PC-3 (cell line): ENCODE measurements at regions not wholly inside any gene's neighbourhood (a gene's known extent, or its start where the extent isn't known, plus 50 kb on each side); places are given as distances from the start of the nearest gene placed in this dataset.

Experiments used
- ATAC-seq: fragments of 200-7000 bp; cut with Tn5 transposase; 2 replicates; pipeline ENCODE4 v1.9.1; 2020; ENCODE audit warnings: mild to moderate bottlenecking, moderate library complexity
- BruUV-seq: library from RNA; stranded (reverse); fragments of 400-500 nt; replicated peaks from 2 replicates; lab custom pipeline; 2021; lab: Mats Ljungman, UMichigan
- CTCF ChIA-PET: fragments of 300-600 bp; sonication (Branson Sonifier 250); formaldehyde crosslinking; loops from one replicate; lab custom pipeline; 2022; ENCODE audit warnings: antibody characterized with exemption; lab: Charles Lee
- POLR2A ChIA-PET: fragments of 300-600 bp; sonication (Branson Sonifier 250); formaldehyde crosslinking; loops from one replicate; lab custom pipeline; 2022; ENCODE audit warnings: antibody characterized with exemption; ENCODE audit not compliant: unreplicated experiment; lab: Charles Lee
- DNase-seq: peaks from one replicate; pipeline ENCODE4 v3.0.0-alpha.2; 2015
- H2AFZ ChIP-seq: fragments of 300-600 bp; sonication (generic); 2 replicates; pipeline ENCODE4 v1.6.0; 2016; ENCODE audit warnings: antibody characterized with exemption, low read length
- H3F3A ChIP-seq: fragments of 300-600 bp; sonication (generic); one replicate; pipeline ENCODE4 v1.6.0; 2017; ENCODE audit warnings: antibody characterized with exemption, low read length, control low read depth, mild to moderate bottlenecking; ENCODE audit not compliant: unreplicated experiment
- H3K27ac ChIP-seq: fragments of 300-600 bp; sonication (generic); 2 replicates; pipeline ENCODE4 v1.5.1; 2016; ENCODE audit warnings: mild to moderate bottlenecking, low read length
- H3K27me3 ChIP-seq: fragments of 300-600 bp; sonication (generic); 2 replicates; pipeline ENCODE4 v1.6.1; 2016; ENCODE audit warnings: low read length, mixed read lengths
- H3K36me3 ChIP-seq: fragments of 300-600 bp; sonication (generic); 2 replicates; pipeline ENCODE4 v1.6.1; 2016; ENCODE audit warnings: low read depth, mixed run types, low read length, mixed read lengths
- H3K4me1 ChIP-seq: fragments of 300-600 bp; sonication (generic); 2 replicates; pipeline ENCODE4 v1.5.1; 2016; ENCODE audit warnings: low read length; ENCODE audit not compliant: insufficient read depth
- H3K4me2 ChIP-seq: fragments of 300-600 bp; sonication (generic); 2 replicates; pipeline ENCODE4 v1.6.0; 2016; ENCODE audit warnings: low read length
- H3K4me3 ChIP-seq: fragments of 300-600 bp; sonication (generic); 2 replicates; pipeline ENCODE4 v1.5.1; 2016; ENCODE audit warnings: mild to moderate bottlenecking, low read length, mixed read lengths
- H3K79me2 ChIP-seq: fragments of 300-600 bp; sonication (generic); 2 replicates; pipeline ENCODE4 v1.6.1; 2017; ENCODE audit warnings: low read length, mixed read lengths
- H3K9ac ChIP-seq: fragments of 300-600 bp; sonication (generic); 2 replicates; pipeline ENCODE4 v1.6.0; 2016; ENCODE audit warnings: mild to moderate bottlenecking, low read length
- H3K9me2 ChIP-seq: fragments of 300-600 bp; sonication (generic); replicated peaks from 2 replicates; pipeline ENCODE4 v1.6.1; 2016; ENCODE audit warnings: mixed run types, low read length, mixed read lengths
- H3K9me3 ChIP-seq: fragments of 300-600 bp; sonication (generic); 2 replicates; pipeline ENCODE4 v1.6.1; 2016; ENCODE audit warnings: low read length, mixed read lengths
- H4K20me1 ChIP-seq: fragments of 300-600 bp; sonication (generic); 2 replicates; pipeline ENCODE4 v1.6.1; 2016; ENCODE audit warnings: low read length, mixed read lengths
- EZH2 ChIP-seq: fragments of 300-600 bp; sonication (generic); IDR thresholded peaks from one replicate; pipeline ENCODE4 v1.6.1; 2017; ENCODE audit warnings: antibody characterized with exemption, mild to moderate bottlenecking, low read length; ENCODE audit not compliant: unreplicated experiment
- EZH2phosphoT487 ChIP-seq: fragments of 300-600 bp; sonication (generic); IDR thresholded peaks from 2 replicates; pipeline ENCODE4 v1.6.1; 2018; ENCODE audit warnings: mild to moderate bottlenecking, antibody characterized with exemption, low read length, borderline replicate concordance
- intact Hi-C: fragments of 100-400 bp; cut with micrococcal nuclease; formaldehyde crosslinking; loops from 2 replicates; pipeline ENCODE4 v1.9.0; 2023
- TF ChIP-seq, protein P1 (sequence below): fragments of 300-600 bp; sonication (generic); conservative IDR thresholded peaks from 2 replicates; pipeline ENCODE4 v1.5.1; 2017; ENCODE audit warnings: antibody characterized with exemption, low read depth, mild to moderate bottlenecking, low read length

DNA sequence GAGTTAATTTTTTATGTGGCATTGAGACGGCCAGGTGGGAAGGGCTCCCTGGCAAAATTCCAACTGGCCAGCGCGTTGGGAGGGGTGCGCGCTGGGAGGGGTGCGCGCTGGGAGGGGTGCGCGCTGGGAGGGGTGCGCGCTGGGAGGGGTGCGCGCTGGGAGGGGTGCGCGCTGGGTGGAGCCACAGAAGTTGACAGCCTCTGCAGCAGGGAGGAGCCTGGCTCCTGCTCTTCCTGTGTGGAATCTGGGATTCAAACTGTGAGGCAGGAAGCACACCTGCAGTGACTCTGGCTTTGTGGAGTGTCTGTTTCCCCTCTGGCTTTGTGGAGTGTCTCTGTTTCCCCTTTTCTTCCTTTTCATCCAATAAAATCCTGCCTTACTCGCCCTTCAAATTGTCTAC is 147.9 kb upstream of the CBLN2 start:
- no peaks in the 10 kb centered on the region for H3F3A ChIP-seq
- no peaks in the 10 kb centered on the region for H4K20me1 ChIP-seq
- ChIA-PET CTCF (no interaction called here), POLR2A (no interaction called here)
- no peak overlapping the region for H3K4me3 ChIP-seq
- ATAC-seq (no peak), DNase-seq (no peak)
- H3K9me2 ChIP-seq = no peaks in the 10 kb centered on the region
- H3K4me1 ChIP-seq = no peaks in the 10 kb centered on the region
- no peak overlapping the region for H3K27ac ChIP-seq
- no peak overlapping the region for H3K4me2 ChIP-seq
- no peak overlapping the region for H3K9ac ChIP-seq
- H3K9me3 ChIP-seq = no peaks in the 10 kb centered on the region
- no peak for TF ChIP-seq EZH2
- TF ChIP-seq EZH2phosphoT487 = no peak
- TF ChIP-seq, protein P1, sequence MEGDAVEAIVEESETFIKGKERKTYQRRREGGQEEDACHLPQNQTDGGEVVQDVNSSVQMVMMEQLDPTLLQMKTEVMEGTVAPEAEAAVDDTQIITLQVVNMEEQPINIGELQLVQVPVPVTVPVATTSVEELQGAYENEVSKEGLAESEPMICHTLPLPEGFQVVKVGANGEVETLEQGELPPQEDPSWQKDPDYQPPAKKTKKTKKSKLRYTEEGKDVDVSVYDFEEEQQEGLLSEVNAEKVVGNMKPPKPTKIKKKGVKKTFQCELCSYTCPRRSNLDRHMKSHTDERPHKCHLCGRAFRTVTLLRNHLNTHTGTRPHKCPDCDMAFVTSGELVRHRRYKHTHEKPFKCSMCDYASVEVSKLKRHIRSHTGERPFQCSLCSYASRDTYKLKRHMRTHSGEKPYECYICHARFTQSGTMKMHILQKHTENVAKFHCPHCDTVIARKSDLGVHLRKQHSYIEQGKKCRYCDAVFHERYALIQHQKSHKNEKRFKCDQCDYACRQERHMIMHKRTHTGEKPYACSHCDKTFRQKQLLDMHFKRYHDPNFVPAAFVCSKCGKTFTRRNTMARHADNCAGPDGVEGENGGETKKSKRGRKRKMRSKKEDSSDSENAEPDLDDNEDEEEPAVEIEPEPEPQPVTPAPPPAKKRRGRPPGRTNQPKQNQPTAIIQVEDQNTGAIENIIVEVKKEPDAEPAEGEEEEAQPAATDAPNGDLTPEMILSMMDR = no peak
- no peak overlapping the region for H2AFZ ChIP-seq
- no peaks in the 10 kb centered on the region for H3K36me3 ChIP-seq
- no TSS peak for BruUV-seq
- H3K27me3 ChIP-seq = peaks cover 35% of the 10 kb centered on the region
- no peaks in the 10 kb centered on the region for H3K79me2 ChIP-seq
- intact Hi-C loops = no loop called here

DNA sequence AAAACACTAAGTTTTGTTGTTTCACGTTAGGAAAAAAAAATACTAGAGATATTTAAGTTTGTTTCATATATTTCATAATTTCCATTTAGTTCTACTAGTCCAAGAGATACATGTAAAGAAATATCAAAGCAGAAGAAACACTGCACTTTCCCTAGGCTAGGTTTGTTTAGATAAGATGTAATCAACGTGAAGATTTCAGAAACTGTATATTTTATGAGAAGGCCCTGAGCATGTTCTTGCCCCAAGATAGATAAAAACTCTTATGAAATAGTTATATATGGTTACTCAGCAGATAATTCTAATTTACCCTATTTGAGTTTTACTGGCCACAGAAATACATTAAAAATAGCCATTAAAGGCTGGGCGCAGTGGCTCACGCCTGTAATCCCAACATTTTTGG is 143.6 kb upstream of the CBLN2 start:
- Histone ChIP-seq H3K4me2 (no peak overlapping the region), H3K9me2 (no peaks in the 10 kb centered on the region), H3K4me3 (no peak overlapping the region), H3K79me2 (no peaks in the 10 kb centered on the region), H3F3A (no peaks in the 10 kb centered on the region), H4K20me1 (no peaks in the 10 kb centered on the region), H2AFZ (no peak overlapping the region), H3K36me3 (no peaks in the 10 kb centered on the region), H3K27me3 (peaks cover 52% of the 10 kb centered on the region), H3K27ac (no peak overlapping the region), H3K4me1 (no peaks in the 10 kb centered on the region), H3K9me3 (no peaks in the 10 kb centered on the region), H3K9ac (no peak overlapping the region)
- TF ChIP-seq, protein P1 = no peak
- no peak for TF ChIP-seq EZH2
- no peak for TF ChIP-seq EZH2phosphoT487
- intact Hi-C loops = no loop called here
- ATAC-seq (no peak), DNase-seq (no peak)
- CTCF ChIA-PET = no interaction called here
- POLR2A ChIA-PET = no interaction called here
- no TSS peak for BruUV-seq

DNA sequence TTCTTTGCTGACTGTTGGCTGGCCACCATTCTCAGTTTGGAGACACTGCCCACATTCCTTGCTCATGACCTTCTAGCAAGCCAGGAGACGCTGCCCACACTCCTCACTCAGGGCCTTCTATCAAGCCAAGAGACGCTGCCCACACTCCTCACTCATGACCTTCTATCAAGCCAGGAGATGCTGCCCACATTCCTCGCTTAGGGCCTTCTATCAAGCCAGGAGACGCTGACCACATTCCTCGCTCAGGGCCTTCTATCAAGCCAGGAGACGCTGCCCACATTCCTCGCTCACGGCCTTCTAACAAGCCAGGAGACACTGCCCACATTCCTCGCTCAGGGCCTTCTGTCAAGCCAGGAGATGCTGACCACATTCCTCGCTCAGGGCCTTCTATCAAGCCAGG is 131.3 kb upstream of the CBLN2 start:
- H3K9me3 ChIP-seq = no peaks in the 10 kb centered on the region
- peaks cover 41% of the 10 kb centered on the region for H3K27me3 ChIP-seq
- TF ChIP-seq EZH2phosphoT487 (no peak), EZH2 (no peak)
- TF ChIP-seq, protein P1 = no peak
- no peak overlapping the region for H3K27ac ChIP-seq
- no peaks in the 10 kb centered on the region for H3K4me1 ChIP-seq
- ATAC-seq = no peak
- CTCF ChIA-PET = no interaction called here
- no peaks in the 10 kb centered on the region for H3K79me2 ChIP-seq
- POLR2A ChIA-PET = no interaction called here
- no peak for DNase-seq
- H3F3A ChIP-seq = no peaks in the 10 kb centered on the region
- no peak overlapping the region for H3K4me3 ChIP-seq
- no peaks in the 10 kb centered on the region for H3K9me2 ChIP-seq
- no TSS peak for BruUV-seq
- intact Hi-C loops = no loop called here
- H3K36me3 ChIP-seq = no peaks in the 10 kb centered on the region
- H2AFZ ChIP-seq = no peak overlapping the region
- H3K4me2 ChIP-seq = no peak overlapping the region
- no peaks in the 10 kb centered on the region for H4K20me1 ChIP-seq
- no peak overlapping the region for H3K9ac ChIP-seq
